ENCODE measurements at regions not wholly inside any gene's neighbourhood (a gene's known extent, or its start where the extent isn't known, plus 50 kb on each side); places are given as distances from the start of the nearest gene placed in this dataset.

DNA sequence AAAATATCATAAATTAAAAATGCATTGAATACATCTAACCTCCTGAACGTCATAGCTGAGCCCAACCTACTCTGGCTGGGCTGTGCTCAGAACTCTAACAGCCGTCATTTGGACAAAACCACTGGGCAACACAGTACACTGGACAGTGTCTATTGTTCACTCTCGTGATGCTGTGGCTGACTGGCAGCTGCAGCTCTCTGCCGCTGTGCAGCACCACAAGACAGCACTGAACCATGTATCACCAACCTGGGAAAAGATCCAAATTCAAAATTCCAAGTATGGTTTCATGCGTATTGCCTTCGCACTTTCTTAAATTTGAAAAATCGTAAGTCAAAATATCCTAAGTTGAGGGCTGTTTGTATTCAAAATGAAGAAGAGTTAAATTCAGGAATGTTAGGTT, 145.1 kb upstream of the CNTN4 start:
- Histone ChIP-seq H3K4me3 (ENCODE audit: low read length in 3 of 3) (no peak overlapping the region), H3K36me3 (ENCODE audit: control insufficient read depth in 2 of 3, insufficient read depth in 3 of 3, low read length in 3 of 3) (no peaks in the 10 kb centered on the region), H3K9me3 (ENCODE audit: control insufficient read depth in 2 of 3, insufficient read depth in 1 of 3, low read length in 3 of 3) (no peaks in the 10 kb centered on the region), H3K27me3 (ENCODE audit: control insufficient read depth, insufficient read depth, low read length) (no peaks in the 10 kb centered on the region), H3K4me1 (ENCODE audit: control insufficient read depth in 2 of 3, insufficient read depth in 2 of 3, low read depth in 1 of 3, low read length in 3 of 3) (no peaks in the 10 kb centered on the region), H3K27ac (ENCODE audit: low read depth in 2 of 2, low read length in 2 of 2) (no peak overlapping the region), H3K9ac (ENCODE audit: low read length in 3 of 3) (no peak overlapping the region)
- DNase-seq (no peak), FAIRE-seq (no peak)
- TF ChIP-seq CTCF (IDR thresholded peaks at IDR 0.05; ENCODE audit: borderline replicate concordance, extremely low read depth, insufficient read depth), result no peak
- intact Hi-C loops (cut with DNase I), result no loop called here

DNA sequence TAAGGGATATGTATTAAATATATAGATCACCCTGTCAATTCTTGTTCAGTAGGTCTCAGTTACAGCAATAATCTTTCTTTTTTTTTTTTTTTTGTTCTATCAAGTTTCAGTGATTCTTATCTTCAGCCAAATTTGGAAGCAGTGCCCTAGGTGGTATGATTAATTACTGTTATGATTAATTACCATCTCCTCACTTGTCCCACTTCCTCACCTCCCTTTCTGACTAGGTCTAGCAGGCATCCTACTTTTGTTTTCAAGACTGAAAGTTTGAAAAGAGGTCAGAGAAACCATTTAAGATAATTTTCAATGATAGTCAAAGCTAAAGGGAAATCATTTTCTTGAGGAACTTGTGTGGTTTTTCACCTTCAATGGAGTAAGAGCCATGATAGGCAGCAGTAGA, 144.0 kb upstream of the CNTN4 start:
- no peak overlapping the region for H3K9ac ChIP-seq (ENCODE audit: low read length in 3 of 3)
- TF ChIP-seq CTCF (IDR thresholded peaks at IDR 0.05; ENCODE audit: borderline replicate concordance, extremely low read depth, insufficient read depth), result no peak
- FAIRE-seq, result no peak

GRCh38 chr3:1955170-1955569, 143.5 kb upstream of the CNTN4 start:
- TF ChIP-seq CTCF (IDR thresholded peaks at IDR 0.05; ENCODE audit: borderline replicate concordance, extremely low read depth, insufficient read depth), result no peak
- Histone ChIP-seq H3K27ac (ENCODE audit: low read depth in 2 of 2, low read length in 2 of 2) (no peak overlapping the region), H3K9ac (ENCODE audit: low read length in 3 of 3) (no peak overlapping the region), H3K4me3 (ENCODE audit: low read length in 3 of 3) (no peak overlapping the region), H3K36me3 (ENCODE audit: control insufficient read depth in 2 of 3, insufficient read depth in 3 of 3, low read length in 3 of 3) (no peaks in the 10 kb centered on the region), H3K4me1 (ENCODE audit: control insufficient read depth in 2 of 3, insufficient read depth in 2 of 3, low read depth in 1 of 3, low read length in 3 of 3) (no peaks in the 10 kb centered on the region), H3K9me3 (ENCODE audit: control insufficient read depth in 2 of 3, insufficient read depth in 1 of 3, low read length in 3 of 3) (no peaks in the 10 kb centered on the region), H3K27me3 (ENCODE audit: control insufficient read depth, insufficient read depth, low read length) (no peaks in the 10 kb centered on the region)
- DNase-seq, result no peak
- no peak for FAIRE-seq
- intact Hi-C loops (cut with DNase I), result no loop called here

More for the DNA sequence above, 144.0 kb upstream of the CNTN4 start:
- H3K9me3 ChIP-seq (ENCODE audit: control insufficient read depth in 2 of 3, insufficient read depth in 1 of 3, low read length in 3 of 3), result no peaks in the 10 kb centered on the region
- no peaks in the 10 kb centered on the region for H3K27me3 ChIP-seq (ENCODE audit: control insufficient read depth, insufficient read depth, low read length)
- H3K36me3 ChIP-seq (ENCODE audit: control insufficient read depth in 2 of 3, insufficient read depth in 3 of 3, low read length in 3 of 3), result no peaks in the 10 kb centered on the region
- no peak overlapping the region for H3K27ac ChIP-seq (ENCODE audit: low read depth in 2 of 2, low read length in 2 of 2)
- H3K4me3 ChIP-seq (ENCODE audit: low read length in 3 of 3), result no peak overlapping the region
- intact Hi-C loops (cut with DNase I), result no loop called here
- H3K4me1 ChIP-seq (ENCODE audit: control insufficient read depth in 2 of 3, insufficient read depth in 2 of 3, low read depth in 1 of 3, low read length in 3 of 3), result no peaks in the 10 kb centered on the region
- no peak for DNase-seq

DNA sequence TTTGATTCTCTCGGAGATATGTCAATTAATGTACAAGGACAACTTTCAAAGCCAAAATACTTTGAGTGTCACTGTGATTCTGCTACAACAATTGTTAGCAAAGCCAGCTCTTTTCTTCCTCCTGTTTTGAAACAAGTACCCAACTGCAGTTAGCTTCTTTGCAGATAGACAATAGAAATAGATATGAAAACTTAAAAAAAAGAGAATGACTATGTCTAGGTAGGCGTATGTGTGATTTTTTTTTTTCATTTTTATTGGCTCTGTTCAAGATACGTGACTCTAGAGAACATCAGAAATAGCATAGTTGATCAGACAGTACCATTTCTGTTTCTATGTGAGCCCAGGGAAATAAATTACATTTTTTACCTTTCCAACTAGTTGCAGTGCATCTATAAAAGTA, 142.9 kb upstream of the CNTN4 start:
- Histone ChIP-seq H3K4me3 (ENCODE audit: low read length in 3 of 3) (no peak overlapping the region), H3K4me1 (ENCODE audit: control insufficient read depth in 2 of 3, insufficient read depth in 2 of 3, low read depth in 1 of 3, low read length in 3 of 3) (no peaks in the 10 kb centered on the region), H3K36me3 (ENCODE audit: control insufficient read depth in 2 of 3, insufficient read depth in 3 of 3, low read length in 3 of 3) (no peaks in the 10 kb centered on the region), H3K9me3 (ENCODE audit: control insufficient read depth in 2 of 3, insufficient read depth in 1 of 3, low read length in 3 of 3) (no peaks in the 10 kb centered on the region), H3K27me3 (ENCODE audit: control insufficient read depth, insufficient read depth, low read length) (no peaks in the 10 kb centered on the region), H3K9ac (ENCODE audit: low read length in 3 of 3) (no peak overlapping the region), H3K27ac (ENCODE audit: low read depth in 2 of 2, low read length in 2 of 2) (no peak overlapping the region)
- intact Hi-C loops (cut with DNase I), result no loop called here
- FAIRE-seq, result no peak
- TF ChIP-seq CTCF (IDR thresholded peaks at IDR 0.05; ENCODE audit: borderline replicate concordance, extremely low read depth, insufficient read depth), result no peak
- DNase-seq, result no peak

Data from kidney (tissue), 13 donors.